ENCODE measurements at regions not wholly inside any gene's neighbourhood (a gene's known extent, or its start where the extent isn't known, plus 50 kb on each side); places are given as distances from the start of the nearest gene placed in this dataset.
"Not testable (repeated sequence)": the region's sequence is repeated elsewhere in the genome, so short reads cannot be mapped to it uniquely, and the experiment has no call there.

DNA sequence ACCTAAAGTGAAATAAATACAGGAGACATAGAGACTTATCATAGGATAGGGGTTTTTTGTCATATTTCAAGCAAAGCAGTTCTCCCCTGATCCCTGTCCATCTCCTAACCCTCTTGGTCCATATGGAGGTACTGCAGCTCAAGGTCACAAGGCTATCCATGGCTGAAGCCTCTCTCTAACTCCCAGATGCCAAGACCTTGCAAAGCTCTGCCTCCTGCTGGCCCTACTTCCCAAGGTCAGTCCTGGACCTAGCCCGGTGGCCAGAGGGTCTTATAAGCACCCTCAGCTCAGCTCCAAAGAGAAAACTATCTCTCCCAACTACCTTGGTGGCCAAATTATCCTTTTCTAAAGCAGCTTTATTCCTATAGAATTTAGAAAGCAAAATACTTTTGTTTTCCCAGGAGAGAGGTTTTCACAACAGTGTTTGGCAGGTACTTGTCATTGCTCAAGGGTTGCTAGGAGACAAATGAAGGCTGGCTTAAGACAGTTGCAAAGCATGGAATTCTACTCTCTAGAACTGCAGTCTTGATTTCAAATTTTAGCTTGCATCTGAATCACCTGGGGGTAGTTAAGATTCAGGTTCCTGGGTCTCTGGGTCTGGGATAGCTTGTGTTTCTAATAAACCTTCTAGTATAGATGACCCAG, 121.5 kb downstream of the XCL2 start:
- in situ Hi-C loops (cut with HindIII; ENCODE audit: low sequenced_read_pairs) = no loop called here

DNA sequence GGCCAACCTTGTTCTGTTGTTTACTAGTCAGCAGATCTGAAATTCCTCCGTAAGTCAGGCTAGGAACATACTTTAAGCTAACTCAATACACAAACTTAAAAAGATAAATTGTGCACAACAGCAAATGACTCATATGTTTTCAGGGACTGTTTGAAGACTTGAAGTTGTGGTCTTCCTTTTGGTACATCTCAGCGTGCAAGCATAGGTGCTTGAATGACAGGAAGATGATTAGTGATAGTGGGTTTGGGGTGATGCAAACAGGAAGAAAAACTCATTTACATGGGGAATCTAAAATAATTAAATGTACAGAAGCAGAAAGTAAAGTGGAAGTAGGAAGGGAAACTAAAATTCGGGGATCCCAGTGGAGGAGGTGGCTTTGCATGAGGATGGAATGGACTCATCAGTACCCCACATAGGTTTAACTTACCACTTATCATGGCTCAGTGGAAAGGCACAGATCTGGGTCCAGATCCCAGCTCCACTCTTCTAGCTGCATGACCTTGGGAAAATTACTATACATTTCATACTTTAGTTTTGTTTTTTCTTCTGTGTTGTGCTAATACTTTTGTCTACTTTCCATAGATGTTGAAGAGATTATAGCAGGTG, 122.3 kb downstream of the XCL2 start:
- in situ Hi-C loops (cut with HindIII; ENCODE audit: low sequenced_read_pairs) = no loop called here

DNA sequence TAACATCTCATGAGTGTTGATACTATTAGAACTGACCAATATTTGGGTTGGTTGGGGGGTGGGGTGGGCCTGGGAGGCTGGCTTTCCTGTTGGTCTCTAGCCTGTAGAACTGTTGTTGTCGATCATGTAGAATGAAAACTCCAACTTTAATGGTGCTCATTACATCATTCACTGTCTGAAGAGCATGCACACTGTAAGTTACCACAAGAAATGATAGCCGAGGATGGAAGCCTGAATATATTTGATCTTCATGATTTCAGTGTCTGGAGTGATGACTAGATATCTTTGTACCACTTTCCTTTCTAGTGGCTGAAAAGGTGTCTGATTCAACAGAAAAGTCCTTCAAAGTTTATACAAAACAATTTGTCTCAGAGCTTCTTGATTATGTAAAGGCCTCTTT, 123.6 kb downstream of the XCL2 start:
- in situ Hi-C loops (cut with HindIII; ENCODE audit: low sequenced_read_pairs) = no loop called here

DNA sequence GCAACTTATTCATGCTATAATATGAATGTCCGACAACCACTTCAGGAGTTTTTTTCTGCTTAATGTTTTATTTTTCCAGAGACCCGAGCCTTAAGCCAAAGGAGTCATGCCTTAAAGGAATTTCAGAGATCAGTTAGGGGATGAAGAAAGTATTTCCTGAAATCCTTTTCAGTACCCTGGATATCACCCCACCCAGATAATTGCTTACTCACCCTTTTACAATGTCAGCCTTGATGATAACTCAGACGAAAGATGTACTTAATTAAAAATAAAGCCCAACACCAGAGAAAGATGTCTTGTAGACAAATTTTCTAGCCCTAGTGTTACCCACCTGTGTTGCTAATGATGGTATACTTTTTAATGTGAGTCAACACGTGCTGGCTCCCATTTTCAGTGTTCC, 124.1 kb downstream of the XCL2 start:
- in situ Hi-C loops (cut with HindIII; ENCODE audit: low sequenced_read_pairs) = no loop called here

DNA sequence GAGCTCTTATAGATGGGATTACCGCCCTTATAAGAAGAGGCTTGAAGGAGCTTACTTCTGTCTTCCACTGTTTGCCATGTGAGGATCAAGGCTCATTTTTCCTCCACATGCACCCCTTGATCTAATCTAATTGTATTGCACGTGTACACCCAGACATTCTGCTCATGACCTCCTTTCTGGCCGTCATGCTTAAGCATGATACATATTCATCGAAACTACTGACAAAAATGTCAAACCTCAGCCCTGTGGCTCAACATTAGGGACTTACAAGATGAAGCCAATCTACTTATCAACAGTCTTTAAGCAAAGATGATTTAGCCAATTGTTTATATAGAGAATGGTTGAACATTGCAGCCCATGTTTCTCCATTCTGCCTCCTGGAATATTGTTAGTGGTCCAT, 127.6 kb downstream of the XCL2 start:
- in situ Hi-C loops (cut with HindIII; ENCODE audit: low sequenced_read_pairs) = no loop called here

DNA sequence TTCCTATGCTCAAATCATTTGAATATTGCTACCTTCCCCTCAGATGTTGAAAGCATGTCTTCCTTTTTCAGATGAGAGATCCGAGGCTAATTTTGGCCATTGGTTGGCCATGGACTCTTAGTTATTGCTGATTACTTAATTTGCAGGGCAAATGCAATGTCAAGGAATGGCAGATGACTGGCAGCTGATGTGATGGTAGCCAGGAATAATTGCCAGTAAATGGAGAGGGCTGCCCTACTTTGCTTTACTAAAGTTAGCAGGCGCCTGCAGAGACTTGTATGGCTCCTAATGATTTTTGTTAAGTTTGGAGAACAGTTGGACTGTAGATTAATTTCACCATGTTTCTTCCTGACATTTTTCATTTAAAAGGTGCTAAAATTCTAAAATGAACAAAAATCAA, 128.9 kb downstream of the XCL2 start:
- in situ Hi-C loops (cut with HindIII; ENCODE audit: low sequenced_read_pairs) = no loop called here

DNA sequence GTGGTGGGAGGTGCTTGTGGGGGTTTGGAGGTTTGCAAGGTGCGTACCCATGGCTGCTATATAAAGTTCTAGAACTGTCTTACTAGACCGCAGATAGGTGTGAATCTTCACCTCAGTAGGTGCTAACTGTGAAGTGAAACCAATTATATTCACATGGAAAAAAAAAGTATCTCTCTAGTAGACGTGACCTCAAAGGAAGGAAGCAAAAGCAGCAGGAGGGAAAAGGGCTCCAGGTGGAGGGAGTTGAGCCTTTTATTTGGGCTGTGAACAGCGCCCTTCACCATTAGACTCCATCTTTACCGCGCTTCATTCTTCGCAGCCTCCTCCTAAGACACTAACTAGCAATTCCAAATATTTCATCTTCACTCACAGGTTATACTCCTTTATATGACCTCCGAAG, 129.8 kb downstream of the TBX19 start:
- in situ Hi-C loops (cut with HindIII; ENCODE audit: low sequenced_read_pairs) = no loop called here

DNA sequence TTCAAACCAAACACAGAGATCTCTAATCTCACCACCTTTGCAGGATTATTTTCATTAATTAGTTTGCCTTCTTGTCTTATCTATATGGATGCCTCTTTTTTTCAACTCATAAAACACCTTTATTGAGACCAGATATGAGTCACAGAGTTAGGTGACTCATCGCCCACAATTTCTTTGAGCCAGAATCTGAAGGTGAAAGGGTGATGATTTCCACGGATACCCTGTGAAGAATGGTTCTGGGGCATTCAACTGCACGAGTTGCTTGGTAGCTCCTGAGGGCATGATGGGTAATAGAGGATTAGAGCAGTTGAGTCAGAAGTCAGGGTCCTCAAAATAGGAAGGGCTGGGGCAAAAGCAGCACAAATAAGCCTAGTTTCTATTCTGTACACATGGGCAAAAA, 128.2 kb downstream of the TBX19 start:
- in situ Hi-C loops (cut with HindIII; ENCODE audit: low sequenced_read_pairs) = no loop called here

DNA sequence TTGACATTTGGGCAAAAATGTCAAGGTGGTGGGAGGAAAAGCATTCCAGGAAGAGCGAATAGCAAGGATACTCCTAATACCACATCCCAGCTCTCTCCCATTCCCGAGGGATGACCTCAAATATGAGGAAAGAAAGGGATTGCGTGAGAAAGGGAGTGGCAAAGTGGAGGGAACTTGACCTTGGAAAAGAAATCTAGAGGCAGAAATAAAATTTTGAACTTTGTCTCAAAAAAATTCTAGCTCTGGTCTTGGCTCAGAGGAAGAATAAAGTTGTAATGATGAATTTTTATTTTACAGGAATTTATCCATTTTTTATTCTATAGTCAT, 127.8 kb downstream of the TBX19 start:
- in situ Hi-C loops (cut with HindIII; ENCODE audit: low sequenced_read_pairs) = no loop called here

DNA sequence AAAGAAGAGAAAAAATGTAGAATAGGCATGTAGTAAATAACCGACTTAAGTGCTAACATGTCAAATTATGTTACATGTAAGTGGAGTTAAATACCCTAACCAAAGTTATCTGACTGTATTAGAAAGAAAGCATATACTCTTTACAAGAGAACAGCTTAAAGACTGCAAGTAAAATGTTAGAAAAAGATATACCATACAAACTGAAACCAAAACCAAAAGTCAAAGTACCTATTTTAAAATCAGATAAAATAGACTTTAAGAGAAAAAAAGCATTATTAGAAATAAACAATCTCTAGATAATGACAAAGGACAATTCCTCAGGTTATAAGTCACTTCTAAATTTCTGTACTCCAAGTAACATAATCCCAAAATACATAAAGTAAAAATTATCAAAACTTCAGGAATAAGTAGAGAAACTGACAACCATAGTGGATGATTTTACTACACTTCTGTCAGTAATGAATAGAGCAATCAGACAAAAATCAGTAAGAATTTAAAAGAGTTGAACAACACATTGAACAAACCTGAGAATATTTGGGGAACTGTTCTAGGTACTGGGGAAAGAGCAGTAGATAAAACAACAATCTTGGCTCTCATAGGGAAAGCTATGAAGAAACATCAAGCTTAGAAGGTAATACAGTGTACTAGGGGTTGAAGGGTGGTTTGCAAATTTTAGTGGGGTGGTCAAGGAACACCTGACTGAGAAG, 127.3 kb downstream of the TBX19 start:
- in situ Hi-C loops (cut with HindIII; ENCODE audit: low sequenced_read_pairs) = no loop called here

DNA sequence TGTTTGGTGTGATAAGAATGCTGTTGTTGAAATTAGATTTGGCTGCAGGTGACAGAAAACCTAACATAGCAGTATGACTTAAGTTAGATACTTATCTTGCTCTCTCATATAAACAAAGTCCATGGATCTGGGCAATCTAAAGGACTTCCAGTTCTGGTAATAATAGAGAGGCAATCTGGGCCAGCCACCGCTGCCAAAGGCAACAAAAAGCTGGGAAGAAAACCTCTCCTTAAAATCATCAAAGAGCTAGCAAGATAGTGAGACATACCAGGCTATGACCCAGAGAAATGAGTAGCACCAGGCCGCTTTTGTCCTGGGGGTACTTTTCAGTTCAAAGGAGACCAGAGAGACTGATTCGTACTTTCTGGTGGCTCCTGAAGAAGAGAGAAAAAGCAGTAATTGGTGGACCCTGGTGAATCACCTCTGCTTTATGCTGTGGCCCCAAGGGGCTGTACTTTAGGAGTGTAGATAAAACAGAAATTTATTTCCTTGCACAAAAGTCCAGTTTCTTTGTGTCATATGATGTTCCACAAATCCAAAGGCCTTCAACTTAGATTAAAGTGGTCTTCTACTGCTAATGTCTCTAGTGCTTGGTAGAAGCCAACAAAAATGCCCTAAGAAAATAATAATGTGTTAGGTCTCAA, 125.4 kb downstream of the TBX19 start:
- in situ Hi-C loops (cut with HindIII; ENCODE audit: low sequenced_read_pairs) = no loop called here

DNA sequence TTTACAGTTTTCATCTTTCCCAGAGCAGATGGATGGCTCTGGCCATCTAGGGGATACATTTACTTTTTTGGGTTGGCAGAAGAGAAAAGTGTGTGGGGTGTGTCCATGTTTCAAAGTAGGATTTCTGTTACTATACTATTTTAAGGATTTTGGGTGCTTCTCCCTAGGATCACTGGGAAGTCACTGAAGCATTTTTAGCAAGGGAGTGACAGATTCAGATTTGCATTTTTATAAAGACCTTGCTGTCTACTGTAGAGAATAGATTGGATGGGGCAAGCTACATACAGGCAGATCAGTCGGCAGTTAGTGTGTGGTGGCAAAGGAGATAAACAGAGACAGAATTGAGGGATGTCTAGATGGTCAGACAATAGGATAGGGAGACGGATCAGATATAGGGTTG, 122.5 kb downstream of the TBX19 start:
- in situ Hi-C loops (cut with HindIII; ENCODE audit: low sequenced_read_pairs) = no loop called here

DNA sequence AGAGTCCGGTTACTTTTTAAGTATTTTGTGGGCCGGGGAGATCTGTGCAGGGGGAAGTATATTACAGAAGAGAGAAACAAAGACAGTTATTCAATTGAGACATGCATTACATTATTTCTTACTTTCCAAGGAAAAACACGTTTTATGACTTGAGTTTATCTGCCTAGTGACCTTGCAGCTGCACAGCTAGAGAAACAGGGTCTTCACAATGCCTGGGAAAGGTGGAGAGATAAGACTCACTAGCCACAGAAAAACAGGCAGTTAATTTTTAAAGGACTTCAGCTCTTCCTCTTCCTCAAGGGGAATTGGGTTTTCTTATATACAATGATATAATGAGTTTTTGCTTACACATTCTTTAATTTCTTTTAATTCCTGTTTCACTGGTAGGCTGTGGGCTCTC, 121.8 kb downstream of the TBX19 start:
- in situ Hi-C loops (cut with HindIII; ENCODE audit: low sequenced_read_pairs) = not testable (repeated sequence)

DNA sequence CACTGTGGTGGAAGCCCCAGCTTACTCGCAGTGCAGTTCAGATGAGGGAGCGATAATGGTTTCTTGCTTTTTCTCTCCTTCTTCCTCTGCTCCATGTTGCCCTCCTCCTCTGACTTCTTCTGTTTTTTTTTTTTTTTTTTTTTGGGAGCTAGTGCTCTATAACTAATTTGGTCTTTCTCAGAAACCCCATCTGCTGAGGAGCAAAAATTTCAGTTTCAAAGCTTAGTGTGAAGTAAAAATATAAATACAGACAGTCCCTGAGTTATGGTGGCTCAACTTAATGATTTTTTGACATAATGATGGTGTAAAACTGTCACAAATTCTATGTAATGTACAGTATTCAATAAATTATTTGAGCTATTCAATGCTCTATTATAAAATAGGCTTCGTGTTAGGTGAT, 120.7 kb downstream of the TBX19 start:
- in situ Hi-C loops (cut with HindIII; ENCODE audit: low sequenced_read_pairs) = no loop called here

DNA sequence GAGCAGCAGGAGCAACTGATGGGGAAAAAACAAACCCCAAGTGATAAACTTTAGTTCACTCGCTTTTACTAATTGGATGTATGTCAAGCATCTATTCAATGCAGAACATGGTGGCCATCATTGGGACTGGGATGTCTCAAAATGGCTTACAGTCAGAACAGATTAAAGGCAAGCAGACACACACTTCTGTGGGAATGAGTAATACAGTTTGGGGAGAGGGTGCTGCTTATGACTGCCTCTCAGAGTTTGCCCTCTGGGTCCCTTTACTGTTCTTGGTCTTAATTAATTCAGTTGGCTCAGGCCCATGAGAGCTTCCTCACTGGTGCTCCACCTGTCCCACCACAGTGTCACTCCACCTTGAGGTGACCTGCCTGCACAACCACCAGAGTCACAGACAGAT, 119.5 kb downstream of the TBX19 start:
- in situ Hi-C loops (cut with HindIII; ENCODE audit: low sequenced_read_pairs) = no loop called here

DNA sequence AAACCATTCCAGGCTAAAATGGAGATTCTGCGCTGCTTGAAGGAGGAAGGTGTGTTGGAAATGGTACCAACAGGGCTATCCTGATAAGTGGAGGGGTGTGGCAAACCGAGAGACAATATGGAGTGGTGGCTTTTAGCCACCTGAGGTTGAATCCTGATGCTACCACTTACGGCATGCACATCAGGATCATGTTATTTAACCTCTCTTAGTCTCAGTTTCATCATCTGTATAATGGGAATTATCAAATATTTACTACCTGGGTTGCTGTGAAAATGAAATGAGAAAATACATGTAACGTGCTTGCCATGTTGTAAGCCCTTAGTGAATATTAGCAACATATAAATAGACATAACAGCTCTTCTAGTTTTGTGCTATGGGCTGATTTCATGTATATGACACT, 117.1 kb downstream of the TBX19 start:
- in situ Hi-C loops (cut with HindIII; ENCODE audit: low sequenced_read_pairs) = loop anchor here (5.0 kb wide), 1 partner anchor 61 kb away; no protein-coding TSS in a partner anchor

DNA sequence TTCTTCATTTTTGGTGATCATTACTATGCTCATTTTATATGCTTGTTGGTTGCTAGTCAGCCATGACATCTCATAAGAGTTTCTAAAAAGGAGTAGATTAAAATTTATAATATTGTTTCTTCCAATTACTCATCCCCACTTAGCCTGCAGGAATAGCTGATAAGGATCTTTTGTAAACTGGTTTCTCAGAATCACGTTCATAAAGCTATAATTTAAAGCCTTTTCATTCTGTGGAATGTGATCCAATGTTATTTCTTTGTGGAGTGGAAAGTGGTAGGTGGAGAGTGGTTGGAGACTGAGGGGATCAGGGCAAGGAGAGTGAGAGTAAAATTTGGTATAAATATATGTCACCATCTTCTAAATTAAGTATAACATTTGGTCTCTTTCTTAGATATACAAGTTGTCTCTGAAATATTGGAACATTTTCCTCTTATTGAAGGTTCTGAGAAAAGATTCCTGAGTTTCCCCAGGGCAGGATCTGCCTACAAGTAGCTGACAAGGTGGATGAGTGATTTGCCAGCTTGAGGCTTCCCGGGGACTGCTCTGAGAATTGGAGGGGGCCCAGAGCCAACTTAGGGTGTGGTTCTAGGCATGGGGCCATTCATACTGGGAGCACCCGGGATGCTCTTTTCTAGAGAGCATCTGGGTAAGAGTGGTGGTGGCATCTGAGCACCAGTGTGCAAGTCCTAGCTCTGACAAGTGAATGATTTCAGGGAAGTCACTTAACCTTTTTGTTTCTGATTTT, 116.4 kb downstream of the TBX19 start:
- in situ Hi-C loops (cut with HindIII; ENCODE audit: low sequenced_read_pairs) = loop anchor here (5.0 kb wide), 1 partner anchor 60 kb away; no protein-coding TSS in a partner anchor

DNA sequence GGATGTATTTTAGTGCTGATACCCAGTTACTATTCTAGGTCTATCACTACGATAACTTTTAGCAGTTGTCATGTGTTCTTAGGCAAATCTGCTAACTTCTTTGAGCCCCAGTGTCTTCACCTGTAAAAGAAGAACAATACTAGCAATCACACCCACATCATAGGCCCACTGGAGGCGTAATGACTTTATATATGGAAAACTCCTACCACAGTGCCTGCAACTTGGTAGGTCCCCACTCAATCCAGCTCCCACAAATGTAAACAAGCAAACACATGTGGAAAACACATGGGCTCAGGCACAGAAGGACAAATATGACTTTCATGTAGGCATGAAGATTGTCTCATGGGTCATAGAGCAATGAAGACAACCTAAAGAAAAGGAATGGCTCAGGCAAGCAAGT, 115.8 kb downstream of the TBX19 start:
- in situ Hi-C loops (cut with HindIII; ENCODE audit: low sequenced_read_pairs) = loop anchor here (5.0 kb wide), 1 partner anchor 59 kb away; no protein-coding TSS in a partner anchor

DNA sequence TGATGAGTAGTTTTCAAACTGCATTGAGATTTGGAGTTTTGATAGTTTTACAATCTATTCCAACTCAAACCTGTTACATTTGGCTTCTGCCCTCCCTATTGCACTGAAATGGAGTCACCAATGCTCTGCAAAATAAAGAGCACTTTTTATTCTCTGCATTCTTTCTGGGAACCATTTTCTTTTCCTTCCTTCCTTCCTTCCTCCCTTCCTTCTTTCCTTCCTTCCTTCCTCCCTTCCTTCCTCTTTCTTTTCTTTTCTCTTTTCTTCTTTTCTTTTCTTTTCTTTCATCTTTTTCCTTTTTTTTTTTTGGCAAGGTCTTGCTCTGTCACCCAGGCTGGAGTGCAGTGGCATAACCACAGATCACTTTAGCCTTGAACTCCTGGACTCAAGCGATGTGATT, 114.2 kb downstream of the TBX19 start:
- in situ Hi-C loops (cut with HindIII; ENCODE audit: low sequenced_read_pairs) = loop anchor here (5.0 kb wide), 1 partner anchor 58 kb away; no protein-coding TSS in a partner anchor

DNA sequence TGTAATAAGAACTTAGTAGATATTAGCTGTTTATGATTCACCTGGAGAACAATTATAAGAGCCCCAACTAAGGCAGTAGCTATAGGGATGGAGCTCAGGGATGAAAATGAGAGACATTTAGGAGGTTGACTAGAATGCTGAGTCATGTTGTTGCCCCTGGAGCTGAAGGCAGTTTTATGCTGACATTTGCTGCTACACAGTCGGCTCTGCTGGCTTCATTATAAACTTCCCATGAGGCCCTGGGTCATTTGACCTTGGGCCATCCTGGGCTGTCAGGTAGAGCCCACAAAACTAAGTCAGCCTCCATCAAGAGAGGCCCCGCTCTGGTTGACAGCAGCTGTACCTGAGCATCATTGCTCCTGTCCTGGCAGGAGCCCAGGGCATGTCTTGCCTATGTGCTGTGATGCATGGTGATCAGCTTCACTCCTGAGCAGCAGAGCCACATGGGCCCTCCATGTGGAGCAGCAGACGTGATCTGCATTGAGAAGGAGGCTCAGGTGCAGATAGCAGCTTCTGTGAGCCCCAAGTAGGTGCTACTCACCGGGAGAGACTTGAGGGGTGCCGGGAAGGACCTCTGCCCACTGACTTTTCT, 112.4 kb downstream of the TBX19 start:
- in situ Hi-C loops (cut with HindIII; ENCODE audit: low sequenced_read_pairs) = no loop called here

Data from endothelial cell of hepatic sinusoid (primary cell).